Activated T-cell treated with anti-CD3 and anti-CD28 coated beads, Interleukin-2, amount 50 U/mL, for 72 hours (primary cell): ENCODE measurements at regions not wholly inside any gene's neighbourhood (a gene's known extent, or its start where the extent isn't known, plus 50 kb on each side); places are given as distances from the start of the nearest gene placed in this dataset.

Experiments
- ATAC-seq, 2 donors: fragments of 150-1000 bp; cut with Tn5 transposase; replicated peaks in 1 of 2; 2 replicates each; pipeline ENCODE4 v1.10.0; 2021; ENCODE audit warnings: moderate library complexity in 2 of 2, mild to moderate bottlenecking in 1 of 2
- DNase-seq, 2 donors: peaks; one replicate each; pipeline ENCODE4 v3.0.0; 2021 to 2022; ENCODE audit warnings: mixed read lengths in 1 of 2
- H3K27ac Mint-ChIP-seq: one replicate; pipeline ENCODE4 v1.8.0; 2022; ENCODE audit warnings: mild to moderate bottlenecking, moderate library complexity, mixed read lengths
- H3K27me3 Mint-ChIP-seq: one replicate; pipeline ENCODE4 v1.8.0; 2022; ENCODE audit warnings: low read depth, mixed read lengths
- H3K36me3 Mint-ChIP-seq, 2 donors: one replicate each; pipeline ENCODE4 v1.8.0; 2022; ENCODE audit warnings: mixed read lengths in 2 of 2, mild to moderate bottlenecking in 1 of 2; ENCODE audit not compliant: insufficient read depth in 2 of 2
- H3K4me1 Mint-ChIP-seq: one replicate; pipeline ENCODE4 v1.8.0; 2022; ENCODE audit warnings: low read depth, mixed read lengths
- H3K4me3 Mint-ChIP-seq, 2 donors: one replicate each; pipeline ENCODE4 v1.8.0; 2022; ENCODE audit warnings: mild to moderate bottlenecking in 2 of 2, mixed read lengths in 2 of 2, moderate library complexity in 2 of 2
- H3K9me3 Mint-ChIP-seq, 2 donors: one replicate each; pipeline ENCODE4 v1.8.0; 2022; ENCODE audit warnings: mixed read lengths in 2 of 2

- H3K27me3 Mint-ChIP-seq, result peaks cover 8% of the 10 kb centered on the region
- H3K9me3 Mint-ChIP-seq, result peaks cover 0 to 2% of the 10 kb centered on the region in 2 donors
- no peaks in the 10 kb centered on the region for H3K4me1 Mint-ChIP-seq
- no peak overlapping the region for H3K4me3 Mint-ChIP-seq
- no peak for ATAC-seq
- no peak for DNase-seq
- H3K27ac Mint-ChIP-seq, result no peak overlapping the region
- peaks cover 0 to 1% of the 10 kb centered on the region in 2 donors for H3K36me3 Mint-ChIP-seq
Observed at GRCh38 chr10:27413831-27414348, 90.2 kb upstream of the RAB18 start.

DNA sequence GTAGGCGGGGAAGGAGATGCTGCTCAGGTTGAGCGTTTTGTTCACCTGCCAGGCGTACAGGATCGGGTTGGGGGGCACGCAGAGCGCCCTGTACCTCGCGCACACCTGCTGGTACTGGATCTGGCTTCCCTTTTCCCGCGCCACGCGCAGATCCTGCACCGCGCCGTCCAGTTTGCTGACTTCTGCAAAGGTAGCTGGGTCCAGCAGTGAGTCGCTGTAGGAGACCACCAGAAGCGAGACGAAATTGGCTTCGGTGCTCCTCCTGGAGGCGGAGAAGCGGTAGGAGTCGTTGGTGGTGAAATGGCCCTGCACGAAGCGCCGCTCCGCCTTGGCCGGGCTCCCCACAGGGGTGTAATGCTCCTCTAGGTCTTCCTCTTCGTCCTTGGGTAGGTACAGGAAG, 90.7 kb upstream of the RAB18 start:
- Mint-ChIP-seq H3K4me3 (no peak overlapping the region), H3K27ac (no peak overlapping the region), H3K9me3 (peaks cover 0 to 2% of the 10 kb centered on the region in 2 donors), H3K4me1 (no peaks in the 10 kb centered on the region), H3K27me3 (peaks cover 8% of the 10 kb centered on the region), H3K36me3 (peaks cover 0 to 1% of the 10 kb centered on the region in 2 donors)
- no peak for ATAC-seq
- DNase-seq, result no peak

GRCh38 chr10:27410153-27410552, 94.0 kb upstream of the RAB18 start:
- DNase-seq, result no peak
- no peak for ATAC-seq
- H3K27ac Mint-ChIP-seq, result no peak overlapping the region
- no peaks in the 10 kb centered on the region for H3K4me1 Mint-ChIP-seq
- no peaks in the 10 kb centered on the region for H3K36me3 Mint-ChIP-seq
- H3K27me3 Mint-ChIP-seq, result no peaks in the 10 kb centered on the region
- H3K9me3 Mint-ChIP-seq, result no peaks in the 10 kb centered on the region
- no peak overlapping the region for H3K4me3 Mint-ChIP-seq

DNA sequence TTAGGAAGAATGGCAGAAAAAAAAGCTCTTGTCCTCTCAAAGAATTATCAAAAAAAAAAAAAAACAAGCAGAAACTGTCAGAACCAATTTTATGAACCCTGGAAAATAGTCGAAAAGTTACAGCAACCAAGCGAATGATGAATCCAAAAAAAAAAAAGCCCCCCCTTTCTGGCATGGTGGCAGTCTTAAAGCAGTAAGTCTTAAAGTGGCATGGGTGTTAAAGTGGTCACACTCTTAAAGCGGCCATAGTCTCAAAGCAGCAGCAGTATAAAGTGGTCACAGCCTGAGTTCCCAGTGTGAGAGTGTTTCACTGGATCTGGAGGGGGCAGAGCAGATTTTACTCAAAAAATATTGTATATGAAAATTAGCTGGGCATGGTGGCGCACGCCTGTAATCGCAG, 96.8 kb upstream of the RAB18 start:
- Mint-ChIP-seq H3K4me1 (no peaks in the 10 kb centered on the region), H3K27me3 (no peaks in the 10 kb centered on the region), H3K27ac (no peak overlapping the region), H3K36me3 (no peaks in the 10 kb centered on the region), H3K4me3 (no peak overlapping the region), H3K9me3 (no peaks in the 10 kb centered on the region)
- no peak for DNase-seq
- ATAC-seq, result no peak

DNA sequence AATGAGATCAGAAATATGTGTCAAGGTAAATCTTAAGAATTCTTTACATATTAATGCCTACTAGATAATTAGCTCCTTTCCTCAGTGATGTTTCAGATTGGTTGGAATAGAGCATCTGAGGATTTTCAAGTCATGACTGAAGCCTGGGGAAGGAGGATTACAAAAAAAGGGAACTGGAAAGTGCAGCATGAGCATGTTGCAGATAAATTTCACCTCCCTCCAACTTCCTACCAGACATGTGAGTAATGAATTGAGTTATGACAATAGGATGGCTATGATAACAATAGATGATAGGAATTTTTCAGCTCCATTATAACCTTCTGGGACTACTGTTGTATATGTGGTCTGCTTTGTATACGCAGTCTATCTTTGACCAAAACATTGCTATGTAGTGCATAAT, 104.2 kb upstream of the RAB18 start:
- Mint-ChIP-seq H3K9me3 (no peaks in the 10 kb centered on the region), H3K36me3 (no peaks in the 10 kb centered on the region), H3K27me3 (peaks cover 6% of the 10 kb centered on the region), H3K4me3 (no peak overlapping the region), H3K27ac (no peak overlapping the region), H3K4me1 (no peaks in the 10 kb centered on the region)
- ATAC-seq (no peak), DNase-seq (no peak)

- Mint-ChIP-seq H3K36me3 (no peaks in the 10 kb centered on the region), H3K9me3 (no peaks in the 10 kb centered on the region), H3K4me1 (no peaks in the 10 kb centered on the region), H3K27me3 (peaks cover 6% of the 10 kb centered on the region), H3K4me3 (no peak overlapping the region), H3K27ac (no peak overlapping the region)
- DNase-seq, result no peak
- ATAC-seq, result no peak
Observed at GRCh38 chr10:27393961-27394360, 110.1 kb upstream of the RAB18 start.

DNA sequence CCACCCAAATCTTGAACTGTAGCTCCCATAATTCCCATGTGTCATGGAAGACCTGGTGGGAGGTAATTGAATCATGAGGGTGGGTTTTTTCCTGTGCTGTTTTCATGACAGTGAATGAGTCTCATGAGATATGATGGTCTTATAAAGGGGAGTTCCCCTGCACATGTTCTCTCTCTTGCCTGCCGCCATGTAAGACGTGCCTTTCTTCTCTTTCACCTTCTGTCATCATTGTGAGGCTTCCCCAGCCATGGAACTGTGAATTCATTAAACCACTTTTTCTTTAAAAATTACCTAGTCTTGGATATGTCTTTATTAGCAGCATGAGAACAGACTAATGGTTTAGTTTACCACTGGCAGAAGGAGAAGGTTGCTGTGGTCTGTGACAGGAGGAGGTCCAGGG, 111.5 kb upstream of the RAB18 start:
- no peak for DNase-seq
- no peaks in the 10 kb centered on the region for H3K4me1 Mint-ChIP-seq
- H3K27ac Mint-ChIP-seq, result no peak overlapping the region
- ATAC-seq, result no peak
- no peaks in the 10 kb centered on the region for H3K27me3 Mint-ChIP-seq
- no peaks in the 10 kb centered on the region for H3K36me3 Mint-ChIP-seq
- H3K4me3 Mint-ChIP-seq, result no peak overlapping the region
- no peaks in the 10 kb centered on the region for H3K9me3 Mint-ChIP-seq

GRCh38 chr10:27391916-27392315, 112.2 kb upstream of the RAB18 start:
- no peaks in the 10 kb centered on the region for H3K4me1 Mint-ChIP-seq
- H3K27ac Mint-ChIP-seq, result no peak overlapping the region
- DNase-seq (no peak), ATAC-seq (no peak)
- no peak overlapping the region for H3K4me3 Mint-ChIP-seq
- no peaks in the 10 kb centered on the region for H3K9me3 Mint-ChIP-seq
- no peaks in the 10 kb centered on the region for H3K36me3 Mint-ChIP-seq
- H3K27me3 Mint-ChIP-seq, result no peaks in the 10 kb centered on the region

- Mint-ChIP-seq H3K9me3 (no peaks in the 10 kb centered on the region), H3K27ac (no peak overlapping the region), H3K36me3 (no peaks in the 10 kb centered on the region), H3K4me1 (no peaks in the 10 kb centered on the region), H3K4me3 (no peak overlapping the region), H3K27me3 (no peaks in the 10 kb centered on the region)
- ATAC-seq (no peak), DNase-seq (no peak)
Observed at GRCh38 chr10:27391325-27391724, 112.8 kb upstream of the RAB18 start.

- no peaks in the 10 kb centered on the region for H3K4me1 Mint-ChIP-seq
Observed at GRCh38 chr10:27390681-27391080, 113.4 kb upstream of the RAB18 start.

GRCh38 chr10:27388761-27389399, 115.2 kb upstream of the RAB18 start:
- Mint-ChIP-seq H3K4me1 (no peaks in the 10 kb centered on the region), H3K27ac (no peak overlapping the region), H3K4me3 (no peak overlapping the region), H3K36me3 (no peaks in the 10 kb centered on the region), H3K27me3 (peaks cover 8% of the 10 kb centered on the region), H3K9me3 (no peaks in the 10 kb centered on the region)
- DNase-seq, result no peak
- no peak for ATAC-seq

More at GRCh38 chr10:27390681-27391080, 113.4 kb upstream of the RAB18 start:
- ATAC-seq (no peak), DNase-seq (no peak)
- Mint-ChIP-seq H3K27me3 (no peaks in the 10 kb centered on the region), H3K27ac (no peak overlapping the region), H3K9me3 (no peaks in the 10 kb centered on the region), H3K36me3 (no peaks in the 10 kb centered on the region), H3K4me3 (no peak overlapping the region)

- Mint-ChIP-seq H3K36me3 (peaks cover 0 to 2% of the 10 kb centered on the region in 2 donors), H3K27ac (no peak overlapping the region), H3K27me3 (peaks cover 8% of the 10 kb centered on the region), H3K4me3 (no peak overlapping the region), H3K4me1 (no peaks in the 10 kb centered on the region), H3K9me3 (peaks cover 3 to 6% of the 10 kb centered on the region in 2 donors)
- DNase-seq (no peak), ATAC-seq (no peak)
Observed at GRCh38 chr10:27383595-27384542, 120.2 kb upstream of the RAB18 start.

DNA sequence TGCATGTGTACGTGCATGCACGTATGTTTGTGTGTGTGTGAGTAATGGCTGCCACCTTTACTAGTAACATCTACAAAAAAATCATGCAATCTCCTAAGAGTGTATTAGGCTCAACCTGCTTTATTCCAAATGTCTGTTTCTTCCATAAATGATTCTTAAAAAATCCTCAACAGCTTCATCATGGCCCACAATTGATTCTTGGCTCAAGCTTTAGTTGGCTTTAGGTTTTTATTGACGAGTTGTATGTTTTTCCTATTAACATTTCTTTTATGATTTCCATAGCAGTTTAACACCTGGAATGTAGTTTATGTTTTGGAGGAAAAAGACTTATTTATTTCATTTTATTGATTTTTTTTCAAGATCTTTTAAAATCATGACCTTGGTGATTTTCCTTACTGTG, 121.9 kb upstream of the RAB18 start:
- H3K36me3 Mint-ChIP-seq, result peaks cover 0 to 2% of the 10 kb centered on the region in 2 donors
- ATAC-seq, result no peak
- H3K27ac Mint-ChIP-seq, result no peak overlapping the region
- H3K4me1 Mint-ChIP-seq, result no peaks in the 10 kb centered on the region
- DNase-seq, result no peak
- H3K27me3 Mint-ChIP-seq, result peaks cover 8% of the 10 kb centered on the region
- H3K9me3 Mint-ChIP-seq, result peaks cover 3 to 6% of the 10 kb centered on the region in 2 donors
- no peak overlapping the region for H3K4me3 Mint-ChIP-seq
